ENCODE measurements at regions not wholly inside any gene's neighbourhood (a gene's known extent, or its start where the extent isn't known, plus 50 kb on each side); places are given as distances from the start of the nearest gene placed in this dataset.

DNA sequence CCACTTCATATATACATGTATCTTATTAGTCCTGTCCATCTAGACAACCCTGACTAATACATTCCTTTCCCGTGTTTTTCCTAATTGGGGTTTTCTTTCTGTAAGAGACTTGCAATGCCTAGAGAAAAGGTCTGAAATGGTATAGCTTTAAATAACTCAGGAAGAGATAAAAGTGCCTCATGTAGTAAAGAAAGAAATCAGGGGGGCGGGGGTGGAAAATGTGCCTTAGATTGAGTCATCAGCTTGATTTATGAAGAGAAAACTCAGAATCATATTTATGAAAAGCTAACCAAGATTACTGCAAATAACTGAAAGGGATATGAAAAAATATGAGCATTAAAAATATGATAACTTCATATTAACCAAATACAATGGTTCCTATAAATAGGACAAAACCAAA, 345.8 kb upstream of the CHRM3 start:
- Histone ChIP-seq H3K27ac (ENCODE audit: low read depth, low read length) (no peak overlapping the region), H3K79me2 (ENCODE audit: insufficient read depth, low read length) (no peaks in the 10 kb centered on the region), H3K4me3 (ENCODE audit: insufficient read depth, low read depth, low read length) (no peak overlapping the region), H3K4me1 (ENCODE audit: insufficient read depth, low read length) (no peaks in the 10 kb centered on the region), H2AFZ (ENCODE audit: low read depth, low read length) (no peak overlapping the region), H3K9me3 (ENCODE audit: insufficient read depth, low read depth, low read length) (no peaks in the 10 kb centered on the region), H3K9ac (ENCODE audit: low read length) (no peak overlapping the region), H4K20me1 (ENCODE audit: insufficient read depth, low read length) (no peaks in the 10 kb centered on the region), H3K27me3 (ENCODE audit: insufficient read depth, low read length) (no peaks in the 10 kb centered on the region), H3K36me3 (ENCODE audit: insufficient read depth, low read length) (no peaks in the 10 kb centered on the region), H3K4me2 (ENCODE audit: low read length) (no peak overlapping the region)
- DNase-seq (ENCODE audit: low read depth) (no peak), FAIRE-seq (no peak)
- H3K4me3 Mint-ChIP-seq (ENCODE audit: unreplicated experiment): no peak overlapping the region
- no peaks in the 10 kb centered on the region for H3K9me3 Mint-ChIP-seq (ENCODE audit: unreplicated experiment)
- H3K27ac Mint-ChIP-seq (ENCODE audit: unreplicated experiment): no peak overlapping the region
- H3K4me1 Mint-ChIP-seq (ENCODE audit: low read depth, unreplicated experiment): peaks cover 3% of the 10 kb centered on the region
- TF ChIP-seq EZH2 (IDR thresholded peaks at IDR 0.05; ENCODE audit: insufficient read depth, low read length) (no peak), CTCF (IDR thresholded peaks at IDR 0.05; ENCODE audit: insufficient read depth, low read depth, low read length) (no peak)
- peaks cover 9% of the 10 kb centered on the region for H3K27me3 Mint-ChIP-seq (ENCODE audit: low read depth, unreplicated experiment)
- no peaks in the 10 kb centered on the region for H3K36me3 Mint-ChIP-seq (ENCODE audit: low read depth, unreplicated experiment)

DNA sequence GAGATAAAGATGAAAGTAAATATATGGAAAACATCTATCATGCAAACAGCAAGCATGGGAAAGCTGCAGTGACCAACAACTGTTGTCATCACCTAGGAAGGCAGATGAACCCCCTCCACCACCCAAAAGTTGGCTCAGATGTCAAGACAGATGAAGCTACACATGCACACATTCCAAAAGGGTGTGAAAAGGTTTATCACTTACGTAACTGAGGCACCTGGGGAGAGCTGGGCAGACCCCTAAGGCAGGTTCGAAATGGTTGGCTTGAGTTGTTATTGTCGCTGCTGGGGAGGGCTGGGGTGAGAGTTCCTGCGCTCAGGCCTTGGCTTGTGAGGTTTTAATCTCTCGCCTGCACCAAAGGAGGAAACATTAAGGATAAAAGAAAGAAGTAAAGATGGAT, 355.1 kb upstream of the CHRM3 start:
- no peaks in the 10 kb centered on the region for H3K4me1 Mint-ChIP-seq (ENCODE audit: low read depth, unreplicated experiment)
- Histone ChIP-seq H3K9ac (ENCODE audit: low read length) (no peak overlapping the region), H2AFZ (ENCODE audit: low read depth, low read length) (no peak overlapping the region), H3K79me2 (ENCODE audit: insufficient read depth, low read length) (no peaks in the 10 kb centered on the region), H3K4me2 (ENCODE audit: low read length) (no peak overlapping the region), H3K36me3 (ENCODE audit: insufficient read depth, low read length) (no peaks in the 10 kb centered on the region), H3K4me1 (ENCODE audit: insufficient read depth, low read length) (no peaks in the 10 kb centered on the region), H3K27ac (ENCODE audit: low read depth, low read length) (no peak overlapping the region), H3K9me3 (ENCODE audit: insufficient read depth, low read depth, low read length) (no peaks in the 10 kb centered on the region), H4K20me1 (ENCODE audit: insufficient read depth, low read length) (no peaks in the 10 kb centered on the region), H3K27me3 (ENCODE audit: insufficient read depth, low read length) (no peaks in the 10 kb centered on the region), H3K4me3 (ENCODE audit: insufficient read depth, low read depth, low read length) (no peak overlapping the region)
- DNase-seq (ENCODE audit: low read depth): no peak
- no peaks in the 10 kb centered on the region for H3K27me3 Mint-ChIP-seq (ENCODE audit: low read depth, unreplicated experiment)
- FAIRE-seq: no peak
- no peak overlapping the region for H3K4me3 Mint-ChIP-seq (ENCODE audit: unreplicated experiment)
- H3K36me3 Mint-ChIP-seq (ENCODE audit: low read depth, unreplicated experiment): no peaks in the 10 kb centered on the region
- no peak for TF ChIP-seq CTCF (IDR thresholded peaks at IDR 0.05; ENCODE audit: insufficient read depth, low read depth, low read length)
- TF ChIP-seq EZH2 (IDR thresholded peaks at IDR 0.05; ENCODE audit: insufficient read depth, low read length): no peak
- H3K9me3 Mint-ChIP-seq (ENCODE audit: unreplicated experiment): peaks cover 2% of the 10 kb centered on the region
- H3K27ac Mint-ChIP-seq (ENCODE audit: unreplicated experiment): no peak overlapping the region

- no peak overlapping the region for H3K27ac ChIP-seq (ENCODE audit: low read depth, low read length)
- H2AFZ ChIP-seq (ENCODE audit: low read depth, low read length): no peak overlapping the region
- no peak overlapping the region for H3K9ac ChIP-seq (ENCODE audit: low read length)
- Mint-ChIP-seq H3K4me1 (ENCODE audit: low read depth, unreplicated experiment) (no peaks in the 10 kb centered on the region), H3K27me3 (ENCODE audit: low read depth, unreplicated experiment) (no peaks in the 10 kb centered on the region), H3K4me3 (ENCODE audit: unreplicated experiment) (no peak overlapping the region), H3K9me3 (ENCODE audit: unreplicated experiment) (no peaks in the 10 kb centered on the region), H3K27ac (ENCODE audit: unreplicated experiment) (no peak overlapping the region), H3K36me3 (ENCODE audit: low read depth, unreplicated experiment) (no peaks in the 10 kb centered on the region)
- H3K4me1 ChIP-seq (ENCODE audit: insufficient read depth, low read length): no peaks in the 10 kb centered on the region
- H3K4me2 ChIP-seq (ENCODE audit: low read length): no peak overlapping the region
- DNase-seq (ENCODE audit: low read depth): no peak
- no peak for TF ChIP-seq EZH2 (IDR thresholded peaks at IDR 0.05; ENCODE audit: insufficient read depth, low read length)
- H4K20me1 ChIP-seq (ENCODE audit: insufficient read depth, low read length): no peaks in the 10 kb centered on the region
- H3K9me3 ChIP-seq (ENCODE audit: insufficient read depth, low read depth, low read length): no peaks in the 10 kb centered on the region
- no peaks in the 10 kb centered on the region for H3K27me3 ChIP-seq (ENCODE audit: insufficient read depth, low read length)
- H3K36me3 ChIP-seq (ENCODE audit: insufficient read depth, low read length): no peaks in the 10 kb centered on the region
- no peak for FAIRE-seq
- H3K4me3 ChIP-seq (ENCODE audit: insufficient read depth, low read depth, low read length): no peak overlapping the region
- H3K79me2 ChIP-seq (ENCODE audit: insufficient read depth, low read length): no peaks in the 10 kb centered on the region
Measured at GRCh38 chr1:239025997-239026694, 360.2 kb upstream of the CHRM3 start.

Measured in astrocyte (in vitro differentiated cells and primary cell).